ENCODE measurements at regions not wholly inside any gene's neighbourhood (a gene's known extent, or its start where the extent isn't known, plus 50 kb on each side); places are given as distances from the start of the nearest gene placed in this dataset.

DNA sequence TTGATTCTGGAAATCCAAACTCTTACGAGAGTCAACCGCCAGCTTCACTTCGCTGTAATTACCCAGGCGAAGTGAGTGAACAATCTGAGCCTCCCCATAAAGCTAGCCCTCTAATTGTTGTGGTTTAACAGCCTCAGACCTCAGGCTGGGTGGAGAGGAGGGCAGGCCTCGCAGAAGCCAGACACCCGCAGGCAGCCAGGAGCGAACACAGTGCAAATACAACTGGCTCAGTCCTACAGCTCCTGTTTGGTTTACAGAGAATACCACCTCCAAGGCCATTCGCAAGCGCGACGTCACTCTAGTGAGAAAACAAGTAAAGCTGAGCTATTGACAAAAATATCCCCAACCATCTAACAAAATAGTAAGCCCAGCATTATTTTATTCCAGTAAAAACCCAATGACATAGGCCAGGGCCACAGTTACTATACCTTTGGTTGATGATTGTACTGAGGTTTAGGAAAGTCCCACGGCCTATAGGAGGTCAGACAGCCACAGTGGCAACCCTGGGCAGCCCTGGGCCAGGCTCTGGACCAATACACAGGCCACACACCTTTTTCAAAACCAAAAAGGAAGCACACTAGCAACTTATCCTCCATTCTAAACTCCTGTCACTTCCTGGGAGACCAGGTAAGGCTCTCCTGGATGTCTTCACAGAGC is 163.3 kb downstream of the ETS2 start:
- TF ChIP-seq, protein P1, sequence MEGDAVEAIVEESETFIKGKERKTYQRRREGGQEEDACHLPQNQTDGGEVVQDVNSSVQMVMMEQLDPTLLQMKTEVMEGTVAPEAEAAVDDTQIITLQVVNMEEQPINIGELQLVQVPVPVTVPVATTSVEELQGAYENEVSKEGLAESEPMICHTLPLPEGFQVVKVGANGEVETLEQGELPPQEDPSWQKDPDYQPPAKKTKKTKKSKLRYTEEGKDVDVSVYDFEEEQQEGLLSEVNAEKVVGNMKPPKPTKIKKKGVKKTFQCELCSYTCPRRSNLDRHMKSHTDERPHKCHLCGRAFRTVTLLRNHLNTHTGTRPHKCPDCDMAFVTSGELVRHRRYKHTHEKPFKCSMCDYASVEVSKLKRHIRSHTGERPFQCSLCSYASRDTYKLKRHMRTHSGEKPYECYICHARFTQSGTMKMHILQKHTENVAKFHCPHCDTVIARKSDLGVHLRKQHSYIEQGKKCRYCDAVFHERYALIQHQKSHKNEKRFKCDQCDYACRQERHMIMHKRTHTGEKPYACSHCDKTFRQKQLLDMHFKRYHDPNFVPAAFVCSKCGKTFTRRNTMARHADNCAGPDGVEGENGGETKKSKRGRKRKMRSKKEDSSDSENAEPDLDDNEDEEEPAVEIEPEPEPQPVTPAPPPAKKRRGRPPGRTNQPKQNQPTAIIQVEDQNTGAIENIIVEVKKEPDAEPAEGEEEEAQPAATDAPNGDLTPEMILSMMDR (IDR thresholded peaks at IDR 0.05; ENCODE audit: poor library complexity) = no peak
- TF ChIP-seq EZH2 (IDR thresholded peaks at IDR 0.05; ENCODE audit: borderline replicate concordance) = no peak
